ENCODE measurements at regions not wholly inside any gene's neighbourhood (a gene's known extent, or its start where the extent isn't known, plus 50 kb on each side); places are given as distances from the start of the nearest gene placed in this dataset.

DNA sequence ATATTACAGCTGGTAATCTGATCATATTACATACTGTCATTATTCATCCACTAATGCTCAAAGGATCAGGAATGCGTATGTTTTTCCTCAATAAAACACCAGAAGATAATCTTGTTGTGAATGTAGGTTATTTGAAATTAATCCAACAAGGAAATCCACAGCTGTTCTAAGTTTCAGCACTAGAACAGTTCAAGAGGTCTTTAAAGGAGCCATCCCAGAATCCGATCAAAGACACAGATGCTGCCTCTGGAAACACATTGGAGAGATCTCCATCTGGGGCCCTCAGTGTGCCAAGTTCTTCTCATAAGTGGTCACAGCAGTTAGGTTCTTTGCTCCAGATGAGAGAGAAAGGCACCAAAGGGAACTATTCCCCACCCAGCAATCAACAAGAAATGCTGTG is 1955.1 kb upstream of the RAG2 start:
- TF ChIP-seq, protein P1, sequence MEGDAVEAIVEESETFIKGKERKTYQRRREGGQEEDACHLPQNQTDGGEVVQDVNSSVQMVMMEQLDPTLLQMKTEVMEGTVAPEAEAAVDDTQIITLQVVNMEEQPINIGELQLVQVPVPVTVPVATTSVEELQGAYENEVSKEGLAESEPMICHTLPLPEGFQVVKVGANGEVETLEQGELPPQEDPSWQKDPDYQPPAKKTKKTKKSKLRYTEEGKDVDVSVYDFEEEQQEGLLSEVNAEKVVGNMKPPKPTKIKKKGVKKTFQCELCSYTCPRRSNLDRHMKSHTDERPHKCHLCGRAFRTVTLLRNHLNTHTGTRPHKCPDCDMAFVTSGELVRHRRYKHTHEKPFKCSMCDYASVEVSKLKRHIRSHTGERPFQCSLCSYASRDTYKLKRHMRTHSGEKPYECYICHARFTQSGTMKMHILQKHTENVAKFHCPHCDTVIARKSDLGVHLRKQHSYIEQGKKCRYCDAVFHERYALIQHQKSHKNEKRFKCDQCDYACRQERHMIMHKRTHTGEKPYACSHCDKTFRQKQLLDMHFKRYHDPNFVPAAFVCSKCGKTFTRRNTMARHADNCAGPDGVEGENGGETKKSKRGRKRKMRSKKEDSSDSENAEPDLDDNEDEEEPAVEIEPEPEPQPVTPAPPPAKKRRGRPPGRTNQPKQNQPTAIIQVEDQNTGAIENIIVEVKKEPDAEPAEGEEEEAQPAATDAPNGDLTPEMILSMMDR (IDR thresholded peaks at IDR 0.05), result no peak
- TF ChIP-seq TCF7L2 (IDR thresholded peaks at IDR 0.05; ENCODE audit: low read depth, low read length) (no peak), SIN3A (IDR thresholded peaks at IDR 0.05; ENCODE audit: borderline replicate concordance, insufficient read depth, low read depth, low read length) (no peak)

Data from Panc1 (cell line).